PFSK-1 (cell line): ENCODE measurements at regions not wholly inside any gene's neighbourhood (a gene's known extent, or its start where the extent isn't known, plus 50 kb on each side); places are given as distances from the start of the nearest gene placed in this dataset.

ENCODE experiments used
- FOXP2 ChIP-seq: optimal IDR thresholded peaks from 2 replicates; pipeline ENCODE3; 2011; ENCODE audit warnings: borderline replicate concordance, control low read depth, inconsistent platforms; ENCODE audit not compliant: insufficient read depth; ENCODE audit errors: extremely low read length, extremely low read depth
- POLR2AphosphoS5 ChIP-seq: IDR thresholded peaks from 2 replicates; pipeline ENCODE4 v1.6.1; 2012; ENCODE audit warnings: low read depth, mild to moderate bottlenecking, control low read depth, low read length, moderate library complexity
- SIN3A ChIP-seq: IDR thresholded peaks from 2 replicates; pipeline ENCODE4 v1.6.1; 2012; ENCODE audit warnings: mild to moderate bottlenecking, low read length, moderate library complexity, borderline replicate concordance; ENCODE audit not compliant: insufficient read depth
- TAF1 ChIP-seq: IDR thresholded peaks from 2 replicates; pipeline ENCODE4 v1.6.1; 2012; ENCODE audit warnings: low read length, control low read depth, borderline replicate concordance; ENCODE audit not compliant: insufficient read depth
- TF ChIP-seq, protein P1 (sequence below), 2 experiments: IDR thresholded peaks; 2 replicates each; pipeline versions ENCODE4 v1.6.1 to v1.8.0; 2011 to 2012; ENCODE audit warnings: low read depth in 2 of 2, low read length in 2 of 2, control low read depth in 1 of 2, inconsistent platforms in 1 of 2, mild to moderate bottlenecking in 1 of 2, moderate library complexity in 1 of 2; ENCODE audit not compliant: insufficient read depth in 1 of 2

GRCh38 chr13:72456486-72456885 lies 270.9 kb downstream of the MZT1 start:
- TF ChIP-seq SIN3A = no peak
- no peak for TF ChIP-seq TAF1
- no peak for TF ChIP-seq POLR2AphosphoS5
- TF ChIP-seq, protein P1, sequence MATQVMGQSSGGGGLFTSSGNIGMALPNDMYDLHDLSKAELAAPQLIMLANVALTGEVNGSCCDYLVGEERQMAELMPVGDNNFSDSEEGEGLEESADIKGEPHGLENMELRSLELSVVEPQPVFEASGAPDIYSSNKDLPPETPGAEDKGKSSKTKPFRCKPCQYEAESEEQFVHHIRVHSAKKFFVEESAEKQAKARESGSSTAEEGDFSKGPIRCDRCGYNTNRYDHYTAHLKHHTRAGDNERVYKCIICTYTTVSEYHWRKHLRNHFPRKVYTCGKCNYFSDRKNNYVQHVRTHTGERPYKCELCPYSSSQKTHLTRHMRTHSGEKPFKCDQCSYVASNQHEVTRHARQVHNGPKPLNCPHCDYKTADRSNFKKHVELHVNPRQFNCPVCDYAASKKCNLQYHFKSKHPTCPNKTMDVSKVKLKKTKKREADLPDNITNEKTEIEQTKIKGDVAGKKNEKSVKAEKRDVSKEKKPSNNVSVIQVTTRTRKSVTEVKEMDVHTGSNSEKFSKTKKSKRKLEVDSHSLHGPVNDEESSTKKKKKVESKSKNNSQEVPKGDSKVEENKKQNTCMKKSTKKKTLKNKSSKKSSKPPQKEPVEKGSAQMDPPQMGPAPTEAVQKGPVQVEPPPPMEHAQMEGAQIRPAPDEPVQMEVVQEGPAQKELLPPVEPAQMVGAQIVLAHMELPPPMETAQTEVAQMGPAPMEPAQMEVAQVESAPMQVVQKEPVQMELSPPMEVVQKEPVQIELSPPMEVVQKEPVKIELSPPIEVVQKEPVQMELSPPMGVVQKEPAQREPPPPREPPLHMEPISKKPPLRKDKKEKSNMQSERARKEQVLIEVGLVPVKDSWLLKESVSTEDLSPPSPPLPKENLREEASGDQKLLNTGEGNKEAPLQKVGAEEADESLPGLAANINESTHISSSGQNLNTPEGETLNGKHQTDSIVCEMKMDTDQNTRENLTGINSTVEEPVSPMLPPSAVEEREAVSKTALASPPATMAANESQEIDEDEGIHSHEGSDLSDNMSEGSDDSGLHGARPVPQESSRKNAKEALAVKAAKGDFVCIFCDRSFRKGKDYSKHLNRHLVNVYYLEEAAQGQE (IDR thresholded peaks at IDR 0.05; ENCODE audit: insufficient read depth in 1 of 2, low read depth in 2 of 2, low read length in 2 of 2) = no peak
- TF ChIP-seq FOXP2 = no peak
